Smooth muscle cell (in vitro differentiated cells): ENCODE measurements at regions not wholly inside any gene's neighbourhood (a gene's known extent, or its start where the extent isn't known, plus 50 kb on each side); places are given as distances from the start of the nearest gene placed in this dataset.

ENCODE experiments used
- DNase-seq: peaks from one replicate; lab custom pipeline; 2025; ENCODE audit not compliant: unreplicated experiment; lab: John Stamatoyannopoulos, UW
- H2AFZ ChIP-seq: fragments of 200-600 bp; sonication (generic); 2 replicates; pipeline ENCODE4 v1.6.0; 2016; ENCODE audit warnings: antibody characterized with exemption, low read depth, mild to moderate bottlenecking
- H3F3A ChIP-seq: fragments of 200-600 bp; sonication (generic); 2 replicates; pipeline ENCODE4 v1.6.0; 2017; ENCODE audit warnings: antibody characterized with exemption, low read depth
- H3K27ac ChIP-seq: fragments of 200-600 bp; sonication (generic); 2 replicates; pipeline ENCODE4 v1.5.1; 2016; ENCODE audit warnings: low read depth, mild to moderate bottlenecking
- H3K27me3 ChIP-seq: fragments of 200-600 bp; sonication (generic); 2 replicates; pipeline ENCODE4 v1.6.1; 2016; ENCODE audit warnings: low read depth, mild to moderate bottlenecking
- H3K36me3 ChIP-seq: fragments of 200-600 bp; sonication (generic); 2 replicates; pipeline ENCODE4 v1.5.1; 2016; ENCODE audit warnings: low read depth
- H3K4me1 ChIP-seq: fragments of 200-600 bp; sonication (generic); 2 replicates; pipeline ENCODE4 v1.5.1; 2016; ENCODE audit warnings: low read depth
- H3K4me2 ChIP-seq: fragments of 200-600 bp; sonication (generic); 2 replicates; pipeline ENCODE4 v1.6.0; 2016; ENCODE audit warnings: mild to moderate bottlenecking
- H3K4me3 ChIP-seq: fragments of 200-600 bp; sonication (generic); 2 replicates; pipeline ENCODE4 v1.5.1; 2016; ENCODE audit warnings: mild to moderate bottlenecking
- H3K79me2 ChIP-seq: fragments of 200-600 bp; sonication (generic); 2 replicates; pipeline ENCODE4 v1.6.0; 2016; ENCODE audit warnings: low read depth, mild to moderate bottlenecking
- H3K9ac ChIP-seq: fragments of 200-600 bp; sonication (generic); 2 replicates; pipeline ENCODE4 v1.6.0; 2016; ENCODE audit warnings: low read depth
- H3K9me3 ChIP-seq: fragments of 200-600 bp; sonication (generic); replicated peaks from 2 replicates; pipeline ENCODE4 v1.5.1; 2016; ENCODE audit warnings: low read depth
- H4K20me1 ChIP-seq: fragments of 200-600 bp; sonication (generic); 2 replicates; pipeline ENCODE4 v1.6.0; 2016; ENCODE audit warnings: low read depth
- WGBS: methylation state at CpG from one replicate; pipeline ENCODE4 v1.1.7; 2016; ENCODE audit warnings: low lambda C conversion rate; 5-methylcytosine and 5-hydroxymethylcytosine counted together
- TF ChIP-seq, protein P1 (sequence below): fragments of 200-600 bp; sonication (generic); IDR thresholded peaks from 2 replicates; pipeline ENCODE4 v1.5.1; 2017; ENCODE audit warnings: borderline replicate concordance, mild to moderate bottlenecking, antibody characterized with exemption; ENCODE audit not compliant: insufficient read depth, poor library complexity, severe bottlenecking

DNA sequence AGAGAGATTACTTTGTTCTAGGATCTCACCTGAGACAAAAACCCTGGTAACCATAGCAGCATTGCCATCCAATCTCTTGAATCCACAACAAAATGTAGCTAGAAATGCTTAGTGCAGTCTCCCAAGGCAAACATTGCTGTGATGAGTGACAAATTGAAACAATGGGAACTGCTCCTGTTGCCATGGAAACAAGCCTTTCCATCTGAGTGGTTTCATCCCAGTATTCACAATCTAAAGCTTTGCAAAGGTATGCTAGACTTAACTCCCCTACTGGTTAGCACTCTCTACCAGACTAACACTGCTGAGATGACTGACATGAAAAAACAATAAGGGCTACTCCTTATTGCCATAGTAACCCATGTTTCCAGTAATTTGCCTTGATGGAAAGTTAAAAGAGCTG is 172.6 kb upstream of the CNTN3 start:
- no peak for DNase-seq
- H3K79me2 ChIP-seq = no peaks in the 10 kb centered on the region

DNA sequence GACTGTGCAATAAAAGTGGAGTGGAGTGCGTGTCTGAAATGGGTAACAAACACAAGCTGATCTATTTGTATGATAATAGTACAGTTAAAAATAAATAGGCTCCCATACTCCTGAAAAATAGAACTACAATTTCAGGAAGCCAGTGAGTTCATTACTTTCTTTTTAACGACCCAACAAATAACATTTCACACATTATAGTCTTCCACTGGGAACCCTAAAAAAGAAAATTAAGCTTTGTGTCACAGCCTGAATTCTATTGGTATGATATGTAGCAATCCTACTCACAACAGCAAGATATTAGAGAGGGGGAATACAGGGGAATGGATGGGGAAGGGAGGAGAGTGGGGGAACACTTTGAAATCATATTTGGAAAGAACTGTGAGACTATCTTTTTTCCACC is 156.9 kb upstream of the CNTN3 start:
- DNase-seq = no peak
- 76% methylated on average over 2 of the region's 2 CpGs for WGBS

More for the DNA sequence above, 172.6 kb upstream of the CNTN3 start:
- Histone ChIP-seq H4K20me1 (no peaks in the 10 kb centered on the region), H3K4me2 (no peak overlapping the region), H3K9me3 (no peaks in the 10 kb centered on the region), H3K36me3 (no peaks in the 10 kb centered on the region), H3K4me1 (no peaks in the 10 kb centered on the region), H3K4me3 (no peak overlapping the region), H3K27me3 (no peaks in the 10 kb centered on the region), H2AFZ (no peak overlapping the region), H3K27ac (no peak overlapping the region), H3K9ac (no peak overlapping the region), H3F3A (no peaks in the 10 kb centered on the region)
- TF ChIP-seq, protein P1, sequence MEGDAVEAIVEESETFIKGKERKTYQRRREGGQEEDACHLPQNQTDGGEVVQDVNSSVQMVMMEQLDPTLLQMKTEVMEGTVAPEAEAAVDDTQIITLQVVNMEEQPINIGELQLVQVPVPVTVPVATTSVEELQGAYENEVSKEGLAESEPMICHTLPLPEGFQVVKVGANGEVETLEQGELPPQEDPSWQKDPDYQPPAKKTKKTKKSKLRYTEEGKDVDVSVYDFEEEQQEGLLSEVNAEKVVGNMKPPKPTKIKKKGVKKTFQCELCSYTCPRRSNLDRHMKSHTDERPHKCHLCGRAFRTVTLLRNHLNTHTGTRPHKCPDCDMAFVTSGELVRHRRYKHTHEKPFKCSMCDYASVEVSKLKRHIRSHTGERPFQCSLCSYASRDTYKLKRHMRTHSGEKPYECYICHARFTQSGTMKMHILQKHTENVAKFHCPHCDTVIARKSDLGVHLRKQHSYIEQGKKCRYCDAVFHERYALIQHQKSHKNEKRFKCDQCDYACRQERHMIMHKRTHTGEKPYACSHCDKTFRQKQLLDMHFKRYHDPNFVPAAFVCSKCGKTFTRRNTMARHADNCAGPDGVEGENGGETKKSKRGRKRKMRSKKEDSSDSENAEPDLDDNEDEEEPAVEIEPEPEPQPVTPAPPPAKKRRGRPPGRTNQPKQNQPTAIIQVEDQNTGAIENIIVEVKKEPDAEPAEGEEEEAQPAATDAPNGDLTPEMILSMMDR = no peak

DNA sequence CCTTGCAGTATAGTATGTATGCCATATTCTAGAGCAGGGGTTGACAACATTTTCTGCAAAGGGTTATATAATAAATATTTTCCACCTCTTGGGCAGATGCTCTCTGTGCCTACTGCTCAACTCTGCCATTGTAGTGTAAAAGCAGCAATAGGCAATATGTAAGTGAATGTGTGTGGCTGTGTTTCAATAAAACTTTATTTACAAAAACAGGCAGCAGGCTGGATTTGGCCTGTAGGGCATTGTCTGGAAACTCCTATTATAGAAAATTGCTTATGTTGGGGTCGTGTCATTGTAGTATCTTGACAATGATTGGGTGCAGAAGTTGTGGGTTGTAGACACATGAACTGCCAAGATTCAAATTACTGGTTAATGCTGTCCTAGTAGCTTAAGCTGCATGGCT is 153.6 kb upstream of the CNTN3 start:
- no peaks in the 10 kb centered on the region for H4K20me1 ChIP-seq
- 71% methylated on average over 1 of the region's 1 CpG for WGBS
- no peaks in the 10 kb centered on the region for H3K79me2 ChIP-seq
- no peak overlapping the region for H3K4me2 ChIP-seq
- DNase-seq = no peak
- H2AFZ ChIP-seq = no peak overlapping the region
- H3K27me3 ChIP-seq = no peaks in the 10 kb centered on the region
- no peaks in the 10 kb centered on the region for H3F3A ChIP-seq
- no peak overlapping the region for H3K9ac ChIP-seq
- H3K4me1 ChIP-seq = no peaks in the 10 kb centered on the region
- H3K4me3 ChIP-seq = no peak overlapping the region
- H3K27ac ChIP-seq = no peak overlapping the region
- TF ChIP-seq, protein P1 = no peak
- no peaks in the 10 kb centered on the region for H3K9me3 ChIP-seq
- no peaks in the 10 kb centered on the region for H3K36me3 ChIP-seq

More for the DNA sequence above, 156.9 kb upstream of the CNTN3 start:
- no peak overlapping the region for H3K9ac ChIP-seq
- no peaks in the 10 kb centered on the region for H3K36me3 ChIP-seq
- H3K9me3 ChIP-seq = no peaks in the 10 kb centered on the region
- no peak overlapping the region for H3K4me2 ChIP-seq
- no peak overlapping the region for H3K27ac ChIP-seq
- no peaks in the 10 kb centered on the region for H3F3A ChIP-seq
- no peak overlapping the region for H2AFZ ChIP-seq
- H3K4me3 ChIP-seq = no peak overlapping the region
- no peaks in the 10 kb centered on the region for H3K4me1 ChIP-seq
- TF ChIP-seq, protein P1 = no peak
- no peaks in the 10 kb centered on the region for H3K79me2 ChIP-seq
- H3K27me3 ChIP-seq = no peaks in the 10 kb centered on the region
- H4K20me1 ChIP-seq = no peaks in the 10 kb centered on the region

DNA sequence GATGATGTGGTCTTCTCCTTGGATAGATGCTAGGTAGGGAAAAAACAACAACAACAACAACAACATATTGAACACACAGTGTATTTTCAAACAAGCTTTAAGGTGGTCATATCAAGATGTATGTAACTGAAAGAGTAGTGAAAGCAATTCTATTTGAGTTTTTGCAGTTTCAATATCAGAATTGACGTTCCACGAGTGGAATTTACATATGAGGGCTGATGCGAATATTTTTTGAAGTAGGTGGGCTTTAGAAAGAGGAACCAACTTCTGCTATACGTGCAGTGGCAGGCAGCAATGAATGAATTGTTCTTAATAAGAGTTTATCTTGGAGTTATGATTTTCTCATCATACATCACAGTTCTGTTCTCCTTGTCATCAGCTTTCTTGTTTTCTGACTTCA is 151.9 kb upstream of the CNTN3 start:
- no peak overlapping the region for H3K4me3 ChIP-seq
- WGBS = 85% methylated on average over 4 of the region's 4 CpGs
- H3K4me1 ChIP-seq = no peaks in the 10 kb centered on the region
- no peak overlapping the region for H2AFZ ChIP-seq
- H3K36me3 ChIP-seq = no peaks in the 10 kb centered on the region
- no peaks in the 10 kb centered on the region for H3K9me3 ChIP-seq
- H3K27me3 ChIP-seq = no peaks in the 10 kb centered on the region
- no peaks in the 10 kb centered on the region for H3F3A ChIP-seq
- TF ChIP-seq, protein P1 = no peak
- no peak overlapping the region for H3K9ac ChIP-seq
- H3K79me2 ChIP-seq = no peaks in the 10 kb centered on the region
- H3K4me2 ChIP-seq = no peak overlapping the region
- no peak overlapping the region for H3K27ac ChIP-seq
- no peak for DNase-seq
- no peaks in the 10 kb centered on the region for H4K20me1 ChIP-seq
